Stimulated activated CD4-positive, alpha-beta T cell treated with anti-CD3 and anti-CD28 coated beads, Interleukin-12 subunit alpha, Interleukin-12 subunit beta, amount 100 ng/mL, for 48 hours (primary cell): ENCODE measurements at regions not wholly inside any gene's neighbourhood (a gene's known extent, or its start where the extent isn't known, plus 50 kb on each side); places are given as distances from the start of the nearest gene placed in this dataset.
"Not testable (repeated sequence)": the region's sequence is repeated elsewhere in the genome, so short reads cannot be mapped to it uniquely, and the experiment has no call there.

Source experiments
- DNase-seq, 3 donors: peaks; one replicate each; pipeline ENCODE4 v3.0.0-alpha.2; 2020; ENCODE audit warnings: low read depth in 2 of 3, low spot score in 1 of 3

GRCh38 chr7:42726066-42726785 lies 185.6 kb downstream of the C7orf25 start:
- no peak for DNase-seq

- no peak for DNase-seq
These were observed 189.2 kb downstream of the C7orf25 start for GRCh38 chr7:42722716-42723115.

DNA sequence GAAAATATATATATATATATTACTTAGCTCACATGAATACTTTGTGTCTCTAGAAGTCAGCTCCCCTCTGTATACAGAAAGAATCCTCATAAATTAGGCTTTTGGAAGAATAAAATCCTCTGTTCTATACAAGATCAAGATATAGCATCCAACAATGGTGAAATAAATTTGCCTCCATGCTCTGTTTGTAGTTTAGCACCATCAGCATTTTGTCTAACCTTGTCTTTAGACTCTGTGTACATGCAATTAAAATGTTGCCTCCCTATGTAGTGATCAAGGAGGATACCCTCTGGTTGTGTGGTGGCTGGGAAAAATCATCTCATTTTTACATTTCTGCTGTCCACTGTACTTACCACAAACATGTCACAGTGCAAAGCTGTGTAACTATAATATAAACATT lies 189.7 kb downstream of the C7orf25 start:
- DNase-seq, result no peak

GRCh38 chr7:42720991-42721796 lies 190.7 kb downstream of the C7orf25 start:
- DNase-seq, result no peak

- DNase-seq, result no peak
These were observed 191.9 kb downstream of the C7orf25 start for GRCh38 chr7:42720012-42720411.

DNA sequence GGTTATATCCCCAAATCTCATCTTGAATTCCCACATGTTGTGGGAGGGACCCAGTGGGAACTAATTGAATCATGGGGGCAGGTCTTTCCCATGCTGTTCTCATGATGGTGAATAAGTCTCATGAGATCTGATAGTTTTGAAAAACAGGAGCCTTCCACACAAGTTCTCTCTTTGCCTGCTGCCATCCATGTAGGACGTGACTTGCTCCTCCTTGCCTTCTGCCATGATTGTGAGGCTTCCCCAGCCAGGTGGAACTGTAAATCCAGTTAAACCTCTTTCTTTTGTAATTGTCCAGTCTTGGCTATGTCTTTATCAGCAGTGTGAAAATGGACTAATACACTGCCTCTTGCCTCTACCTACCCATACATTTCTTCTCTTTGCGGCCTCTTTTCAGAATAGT lies 193.4 kb downstream of the C7orf25 start:
- DNase-seq, result not testable (repeated sequence)

GRCh38 chr7:42714356-42714755 lies 197.5 kb downstream of the C7orf25 start:
- DNase-seq, result no peak

- no peak for DNase-seq
These were observed 202.6 kb downstream of the C7orf25 start for GRCh38 chr7:42709284-42709683.

DNA sequence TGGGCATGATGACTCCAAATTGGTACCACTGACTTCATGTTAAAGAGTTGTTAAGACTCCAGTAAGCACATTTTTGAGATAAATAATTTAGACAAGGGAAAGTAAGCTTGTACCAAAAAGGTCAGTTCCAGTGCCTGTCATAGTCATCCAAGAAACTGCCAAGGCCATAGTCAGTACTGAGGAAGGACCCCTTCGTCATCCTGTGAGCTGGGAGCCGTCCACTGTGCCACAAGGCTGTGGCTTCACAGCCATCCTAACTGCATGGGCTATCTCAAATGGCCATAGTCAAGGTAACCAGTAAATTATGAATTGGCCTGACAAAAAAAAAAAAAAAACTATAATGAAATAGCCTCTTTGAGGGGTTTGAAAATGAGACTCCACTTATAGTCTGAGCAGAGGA lies 207.2 kb downstream of the C7orf25 start:
- DNase-seq, result no peak

DNA sequence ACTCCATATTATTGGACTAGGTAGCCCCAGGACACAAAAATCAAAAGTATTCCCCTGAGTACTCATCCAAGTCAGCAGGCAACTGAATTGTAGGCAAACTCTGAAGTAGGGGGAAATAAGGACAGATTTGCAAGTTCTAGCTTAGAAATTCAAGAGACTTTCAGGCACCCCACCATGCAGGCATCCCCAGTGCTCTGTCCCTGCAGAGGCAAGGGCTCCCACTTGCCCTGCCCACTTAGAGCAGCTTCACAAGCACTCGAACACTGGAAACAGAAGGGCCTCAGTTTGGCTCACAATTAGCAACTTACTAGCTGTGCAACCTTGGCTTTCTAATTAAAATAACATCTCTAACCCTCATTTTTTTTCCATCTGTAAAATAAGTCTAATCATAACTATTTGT lies 209.2 kb downstream of the C7orf25 start:
- DNase-seq, result no peak

GRCh38 chr7:42700406-42701327 lies 211.2 kb downstream of the C7orf25 start:
- DNase-seq, result no peak

DNA sequence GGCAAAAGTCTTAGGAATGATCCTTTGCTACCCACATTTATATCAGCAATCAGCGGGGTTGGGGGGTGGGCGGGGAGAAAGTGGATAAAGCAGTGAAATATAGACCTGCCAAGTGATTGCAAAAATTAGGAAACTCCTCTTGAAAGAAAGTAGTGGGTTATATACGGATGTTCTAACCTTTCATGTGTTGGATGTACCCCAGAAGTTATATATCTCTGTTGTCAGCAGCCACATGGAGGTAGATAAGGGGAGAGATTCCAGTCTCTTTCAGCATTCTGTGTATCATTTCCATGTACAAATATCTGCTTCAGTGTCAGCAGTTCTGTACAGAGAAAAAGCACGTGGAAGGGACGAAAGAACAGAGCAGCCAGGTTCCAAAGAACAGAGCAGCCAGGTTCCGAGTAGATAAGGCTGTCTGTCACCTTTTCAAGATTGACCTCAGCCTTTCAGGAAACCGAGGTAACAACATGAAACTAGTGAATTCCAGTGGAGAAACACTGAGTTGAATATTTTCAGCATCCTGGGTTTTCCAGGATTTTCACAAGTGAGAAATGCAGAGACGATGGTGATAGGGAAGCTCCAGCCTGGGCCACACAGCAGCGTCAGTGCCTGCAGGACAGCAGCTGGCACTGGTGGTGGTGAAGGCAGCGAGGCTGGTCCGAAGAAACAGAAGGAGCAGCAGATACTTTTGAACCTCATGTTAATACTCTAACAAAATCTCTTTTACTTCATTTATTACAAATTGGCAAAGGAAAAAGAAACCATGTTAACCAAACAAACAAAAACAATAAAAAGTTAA lies 212.3 kb downstream of the C7orf25 start:
- no peak for DNase-seq

DNA sequence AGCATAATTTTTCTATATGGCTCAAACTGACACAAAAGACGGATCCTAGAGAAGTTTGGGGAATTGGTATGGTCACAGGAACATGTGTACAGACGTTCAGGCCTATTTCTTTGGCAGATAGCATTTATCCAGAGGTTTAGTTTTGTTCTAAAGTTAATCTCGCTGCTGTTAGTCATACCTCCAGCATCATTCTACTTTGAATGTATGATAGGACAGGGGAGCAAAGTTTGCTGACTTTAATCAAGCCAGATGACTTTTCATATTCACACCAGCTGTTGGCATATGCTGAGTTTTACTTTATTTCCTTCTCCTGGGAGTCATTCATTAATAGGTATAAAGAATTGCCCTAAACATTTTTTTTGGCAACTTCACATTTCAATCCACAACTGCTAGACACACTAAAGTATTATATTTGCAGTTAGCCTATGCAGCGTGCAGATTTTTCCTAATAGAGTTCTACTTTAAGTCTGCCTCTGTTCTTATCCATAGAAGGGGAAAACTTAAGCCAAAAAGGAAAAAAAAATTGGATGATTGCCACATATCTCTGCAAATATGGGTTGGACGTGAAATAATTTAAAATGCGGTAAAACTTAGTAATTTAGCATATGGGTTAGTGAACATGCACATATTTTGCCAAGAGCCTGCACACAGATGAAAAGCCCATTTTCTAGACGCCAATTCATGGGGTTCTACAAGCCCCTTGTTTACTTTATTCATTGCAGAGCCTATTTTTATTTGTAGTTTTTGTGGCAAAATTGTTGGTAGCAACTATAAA lies 213.1 kb downstream of the C7orf25 start:
- DNase-seq, result no peak

DNA sequence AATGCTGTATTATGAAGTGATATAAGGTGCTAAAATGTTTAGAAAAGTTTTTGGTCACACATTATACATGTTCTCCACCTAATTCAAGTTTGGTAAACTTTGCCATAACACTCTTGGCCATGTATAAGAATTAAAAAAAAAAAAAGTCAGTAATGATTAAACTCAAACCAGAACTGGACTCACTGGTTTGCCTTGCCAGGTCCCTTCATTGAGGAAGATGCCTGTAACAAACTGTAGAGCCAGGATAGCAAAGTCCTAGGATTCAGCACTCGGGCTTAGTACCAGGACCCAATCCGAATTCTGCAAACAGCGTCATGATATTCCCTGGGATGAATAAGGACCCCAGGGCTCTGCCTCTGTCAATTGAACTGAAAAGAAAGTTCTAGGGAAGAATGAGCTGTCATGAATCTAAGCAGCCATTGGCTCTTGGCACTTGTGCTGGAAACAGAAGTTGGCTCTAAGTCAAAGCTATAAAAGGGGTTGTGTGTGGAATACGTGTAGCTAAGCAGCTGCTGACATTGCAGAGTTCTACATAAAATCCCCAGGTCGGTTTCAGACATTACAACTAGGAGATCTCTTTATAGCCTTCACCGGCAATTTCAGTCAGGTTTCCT lies 216.9 kb downstream of the C7orf25 start:
- no peak for DNase-seq

GRCh38 chr7:42693722-42694121 lies 218.1 kb downstream of the C7orf25 start:
- no peak for DNase-seq

DNA sequence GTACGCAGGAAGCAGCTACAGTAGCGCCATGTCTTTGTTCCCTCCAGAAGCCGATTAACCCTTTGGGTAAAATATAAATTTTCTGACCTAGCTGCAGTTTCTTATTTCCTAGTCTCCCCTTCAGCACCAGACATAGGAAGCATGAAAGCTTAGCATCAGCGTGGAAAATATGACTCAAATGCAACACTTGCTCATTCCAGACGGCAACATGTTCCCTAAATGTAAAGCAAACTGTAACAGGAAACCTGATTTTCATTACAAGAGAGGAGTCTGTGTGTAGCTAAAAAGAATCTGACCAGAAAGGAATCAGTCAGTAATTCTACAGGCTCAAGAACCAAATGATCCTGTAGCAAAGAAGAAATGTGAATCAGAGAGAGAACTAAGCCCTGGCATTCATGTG lies 219.2 kb downstream of the C7orf25 start:
- DNase-seq, result no peak

DNA sequence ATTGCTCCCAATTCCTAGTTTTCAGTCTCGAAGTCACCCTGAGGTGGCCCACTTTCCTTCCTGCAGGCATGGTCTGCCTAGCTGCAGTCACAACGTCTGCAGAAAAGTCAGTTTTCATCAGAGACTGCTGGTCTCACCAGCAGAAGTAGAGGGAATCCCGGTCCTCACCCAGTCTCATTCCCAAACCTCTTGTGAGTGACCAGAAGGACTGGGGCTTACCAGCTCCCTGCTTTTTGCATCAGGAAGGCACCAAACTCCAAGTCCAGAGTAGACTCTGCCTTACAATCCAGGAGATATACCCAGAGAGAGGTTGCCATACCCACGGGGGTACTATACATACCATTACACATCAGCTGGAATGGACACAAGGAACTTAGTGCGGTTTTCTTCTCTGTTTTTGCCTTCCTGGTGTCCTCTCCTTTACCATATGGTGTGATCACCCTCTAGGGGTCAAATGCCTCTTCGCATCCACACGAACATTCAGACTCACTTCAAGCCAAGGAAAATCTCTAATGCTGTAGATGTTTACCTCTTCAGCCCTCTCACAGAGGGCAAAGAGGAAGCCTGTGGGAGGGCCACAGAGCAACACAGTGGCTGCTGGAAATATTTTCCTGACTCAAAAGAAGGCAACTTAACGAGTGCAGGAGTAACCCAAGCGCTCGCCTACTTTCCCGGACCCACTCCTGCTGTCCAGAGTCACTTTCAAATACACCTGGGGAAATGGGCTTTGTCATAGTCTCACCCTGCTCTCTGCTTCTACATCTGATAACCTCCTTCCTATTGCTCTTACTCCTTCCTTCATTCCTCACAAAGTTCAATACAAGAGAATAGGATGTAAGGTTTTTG lies 220.9 kb downstream of the C7orf25 start:
- DNase-seq, result no peak

- no peak for DNase-seq
These were observed 222.2 kb downstream of the C7orf25 start for GRCh38 chr7:42689626-42690025.

DNA sequence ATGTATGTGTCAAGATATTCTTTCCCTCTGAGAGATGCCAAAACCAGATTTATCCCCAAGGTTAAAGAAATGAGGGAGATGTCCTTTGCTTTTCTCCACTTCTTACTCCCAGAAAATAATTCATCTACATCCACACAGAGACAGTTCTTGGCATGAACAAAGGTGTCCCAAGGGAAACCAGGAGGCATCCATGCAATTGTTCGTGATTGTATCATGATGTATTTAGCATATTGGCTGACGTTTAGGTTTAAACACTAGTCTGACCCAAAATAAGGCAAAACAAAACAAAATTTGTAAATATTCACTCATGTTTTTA lies 223.9 kb downstream of the C7orf25 start:
- DNase-seq, result no peak
